ENCODE measurements at regions not wholly inside any gene's neighbourhood (a gene's known extent, or its start where the extent isn't known, plus 50 kb on each side); places are given as distances from the start of the nearest gene placed in this dataset.

DNA sequence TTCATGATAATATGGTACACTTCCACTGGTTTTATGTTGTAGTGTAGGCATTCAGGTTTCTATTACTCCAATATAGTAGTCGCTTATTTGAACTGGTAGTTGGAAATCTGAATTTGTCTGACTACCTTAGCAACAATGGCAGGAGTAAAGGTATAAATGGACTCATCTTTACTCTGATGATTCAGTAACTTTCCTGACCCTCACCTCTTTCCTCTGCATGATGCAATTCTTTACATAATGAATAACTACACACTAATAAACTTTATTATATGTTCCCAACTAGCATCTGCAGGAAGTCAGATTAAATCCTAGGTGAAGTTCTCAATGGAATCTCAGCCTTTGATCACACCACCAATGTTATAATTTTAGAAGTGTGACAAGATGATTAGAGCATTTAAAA, 70.5 kb upstream of the ATP2B1 start:
- TF ChIP-seq, protein P1, sequence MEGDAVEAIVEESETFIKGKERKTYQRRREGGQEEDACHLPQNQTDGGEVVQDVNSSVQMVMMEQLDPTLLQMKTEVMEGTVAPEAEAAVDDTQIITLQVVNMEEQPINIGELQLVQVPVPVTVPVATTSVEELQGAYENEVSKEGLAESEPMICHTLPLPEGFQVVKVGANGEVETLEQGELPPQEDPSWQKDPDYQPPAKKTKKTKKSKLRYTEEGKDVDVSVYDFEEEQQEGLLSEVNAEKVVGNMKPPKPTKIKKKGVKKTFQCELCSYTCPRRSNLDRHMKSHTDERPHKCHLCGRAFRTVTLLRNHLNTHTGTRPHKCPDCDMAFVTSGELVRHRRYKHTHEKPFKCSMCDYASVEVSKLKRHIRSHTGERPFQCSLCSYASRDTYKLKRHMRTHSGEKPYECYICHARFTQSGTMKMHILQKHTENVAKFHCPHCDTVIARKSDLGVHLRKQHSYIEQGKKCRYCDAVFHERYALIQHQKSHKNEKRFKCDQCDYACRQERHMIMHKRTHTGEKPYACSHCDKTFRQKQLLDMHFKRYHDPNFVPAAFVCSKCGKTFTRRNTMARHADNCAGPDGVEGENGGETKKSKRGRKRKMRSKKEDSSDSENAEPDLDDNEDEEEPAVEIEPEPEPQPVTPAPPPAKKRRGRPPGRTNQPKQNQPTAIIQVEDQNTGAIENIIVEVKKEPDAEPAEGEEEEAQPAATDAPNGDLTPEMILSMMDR (conservative IDR thresholded peaks at IDR 0.05), result no peak
- H3K27ac ChIP-seq, result no peak overlapping the region

DNA sequence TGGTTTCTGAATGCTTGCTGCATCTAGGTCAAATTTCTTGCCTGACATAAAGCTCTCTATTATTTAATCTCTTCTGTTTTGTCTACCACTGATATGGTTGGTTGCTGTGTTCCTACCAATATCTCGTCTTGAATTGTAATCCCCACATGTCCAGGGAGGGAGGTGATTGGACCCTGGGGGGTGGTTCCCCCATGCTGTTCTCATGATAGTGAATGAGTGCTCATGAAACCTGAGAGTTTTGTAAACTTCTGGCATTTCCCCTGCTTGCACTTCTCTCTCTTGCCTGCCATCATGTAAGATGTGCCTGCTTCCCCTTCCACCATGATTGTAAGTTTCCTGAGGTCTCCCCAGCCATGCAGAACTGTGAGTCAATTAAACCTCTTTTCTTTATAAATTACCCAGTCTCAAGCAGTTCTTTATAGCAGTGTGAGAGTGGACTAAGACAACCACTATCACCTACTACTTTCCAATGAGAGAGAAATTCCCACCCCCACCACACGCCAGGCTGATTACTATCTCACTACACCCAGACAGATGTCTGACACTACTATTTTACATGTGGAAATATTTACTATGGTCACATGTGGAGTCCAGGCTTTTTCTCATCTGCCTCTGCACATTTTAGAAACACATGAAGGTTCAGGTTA, 69.2 kb upstream of the ATP2B1 start:
- no peak overlapping the region for H3K27ac ChIP-seq
- TF ChIP-seq, protein P1 (conservative IDR thresholded peaks at IDR 0.05), result no peak

DNA sequence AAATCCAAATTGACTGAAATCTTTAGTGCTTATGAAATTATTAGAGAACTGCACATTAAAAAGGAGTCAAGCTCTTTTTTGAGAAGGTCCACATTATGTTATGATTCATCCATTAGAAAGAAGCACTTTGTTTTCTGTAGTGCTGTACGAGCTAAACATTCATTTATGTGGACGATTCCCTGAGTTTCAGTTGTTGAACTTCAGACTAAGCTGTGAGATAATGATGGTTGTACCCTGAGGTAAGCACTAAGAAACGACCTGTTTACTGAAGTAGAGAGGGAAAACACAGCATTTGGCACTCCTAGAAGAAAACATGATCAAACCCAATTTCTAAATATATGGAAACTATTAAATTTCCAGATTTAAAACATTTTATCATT, 67.3 kb upstream of the ATP2B1 start:
- TF ChIP-seq, protein P1 (conservative IDR thresholded peaks at IDR 0.05), result no peak
- no peak overlapping the region for H3K27ac ChIP-seq

DNA sequence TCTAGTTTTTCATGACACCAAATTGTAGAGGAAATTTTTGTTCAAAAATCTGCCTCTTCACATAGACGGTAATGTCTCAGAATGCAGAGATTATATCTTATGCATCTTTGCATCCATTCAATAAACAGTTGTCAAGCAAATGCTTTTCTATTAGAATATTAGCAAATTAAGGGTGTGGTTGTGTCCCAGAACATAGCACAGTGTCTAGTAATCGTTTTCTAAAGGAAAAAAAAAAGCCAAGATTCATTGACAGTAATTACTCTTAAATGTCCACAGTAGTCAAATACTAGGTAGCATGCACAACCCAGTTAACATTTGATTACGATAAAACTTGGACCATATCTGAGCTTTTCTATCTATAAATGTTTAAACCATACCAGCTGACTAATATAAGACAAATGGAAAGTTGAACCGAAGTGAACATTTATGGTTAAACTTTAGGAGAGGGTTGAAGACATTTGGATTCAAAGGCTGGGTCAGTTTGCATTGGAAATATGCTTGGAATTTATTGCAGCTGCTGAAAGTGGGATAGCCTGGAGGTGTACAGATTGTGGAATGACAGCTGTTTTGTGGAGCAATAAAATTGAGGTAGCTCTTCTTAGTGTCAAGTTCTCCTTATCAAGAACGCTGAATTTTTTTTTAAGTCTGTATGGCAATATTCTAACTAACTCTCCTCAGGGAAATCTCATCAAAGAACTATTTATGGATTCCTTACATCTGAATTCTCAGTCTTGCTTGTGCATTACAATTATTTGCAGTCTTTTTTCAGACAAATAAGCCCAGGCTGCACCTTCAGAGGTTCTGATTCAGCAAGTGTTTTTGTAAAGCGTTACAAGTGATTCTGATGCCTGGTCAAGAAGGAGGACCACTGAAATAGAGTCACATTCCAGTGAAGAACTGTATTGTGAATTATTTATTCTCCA, 66.7 kb upstream of the ATP2B1 start:
- H3K27ac ChIP-seq, result no peak overlapping the region

DNA sequence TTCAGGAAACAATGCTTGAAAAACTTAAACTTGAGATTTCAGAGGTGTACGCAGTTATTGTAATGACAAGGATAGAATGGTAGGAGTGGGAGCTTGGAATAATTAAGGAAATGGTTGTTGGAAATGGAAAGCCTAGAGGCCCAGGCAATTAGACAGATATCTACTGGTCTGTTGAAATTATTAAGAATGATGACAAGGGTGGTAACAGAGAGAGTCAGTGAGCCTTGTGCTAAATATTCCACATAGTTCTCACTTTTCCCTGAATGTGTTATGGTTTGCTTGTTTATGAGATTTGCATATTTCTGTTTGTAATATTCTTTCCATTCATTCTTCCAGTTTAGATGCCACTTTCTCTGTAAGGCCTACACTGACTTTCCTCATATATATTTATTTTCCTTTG, 66.0 kb upstream of the ATP2B1 start:
- TF ChIP-seq, protein P1 (conservative IDR thresholded peaks at IDR 0.05), result no peak
- no peak overlapping the region for H3K27ac ChIP-seq

More for the DNA sequence above, 66.7 kb upstream of the ATP2B1 start:
- TF ChIP-seq, protein P1 (conservative IDR thresholded peaks at IDR 0.05), result no peak

DNA sequence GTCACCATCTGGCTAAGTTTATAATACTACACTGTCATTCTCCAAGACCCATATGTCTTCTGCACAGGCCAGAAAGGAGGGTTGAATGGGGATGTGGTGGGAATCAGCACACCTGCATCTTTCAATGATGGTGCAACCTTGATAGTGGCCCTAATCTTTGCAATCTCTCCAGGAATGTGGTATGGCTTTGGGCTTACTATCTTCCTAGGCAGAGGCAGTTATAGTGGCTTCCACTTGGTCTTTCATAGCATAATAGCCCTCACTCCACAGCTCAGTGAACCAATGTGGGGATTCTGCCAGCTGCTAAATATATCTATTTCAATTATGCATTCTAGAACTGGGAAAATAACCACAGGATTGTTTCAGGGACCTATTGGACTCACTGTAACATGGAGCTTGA, 61.8 kb upstream of the ATP2B1 start:
- TF ChIP-seq, protein P1 (conservative IDR thresholded peaks at IDR 0.05), result no peak
- no peak overlapping the region for H3K27ac ChIP-seq

DNA sequence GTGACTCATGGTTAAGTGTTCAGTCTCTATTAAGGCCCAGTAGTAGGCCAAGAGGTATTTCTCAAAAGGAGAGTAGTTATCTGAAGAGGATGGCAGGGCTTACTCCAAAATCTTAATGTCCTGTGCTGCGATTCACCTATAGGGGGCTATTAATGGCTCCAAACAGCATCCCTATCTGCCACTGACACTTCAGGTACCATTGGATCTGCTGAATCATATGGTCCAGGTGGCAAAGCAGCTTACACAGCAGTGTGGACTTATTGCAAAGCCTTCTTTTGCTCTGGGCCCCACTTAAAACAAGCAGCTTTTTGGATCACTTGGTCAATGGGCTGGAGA, 60.8 kb upstream of the ATP2B1 start:
- TF ChIP-seq, protein P1 (conservative IDR thresholded peaks at IDR 0.05), result no peak
- no peak overlapping the region for H3K27ac ChIP-seq

All from VCaP (cell line).